ENCODE measurements at regions not wholly inside any gene's neighbourhood (a gene's known extent, or its start where the extent isn't known, plus 50 kb on each side); places are given as distances from the start of the nearest gene placed in this dataset.

DNA sequence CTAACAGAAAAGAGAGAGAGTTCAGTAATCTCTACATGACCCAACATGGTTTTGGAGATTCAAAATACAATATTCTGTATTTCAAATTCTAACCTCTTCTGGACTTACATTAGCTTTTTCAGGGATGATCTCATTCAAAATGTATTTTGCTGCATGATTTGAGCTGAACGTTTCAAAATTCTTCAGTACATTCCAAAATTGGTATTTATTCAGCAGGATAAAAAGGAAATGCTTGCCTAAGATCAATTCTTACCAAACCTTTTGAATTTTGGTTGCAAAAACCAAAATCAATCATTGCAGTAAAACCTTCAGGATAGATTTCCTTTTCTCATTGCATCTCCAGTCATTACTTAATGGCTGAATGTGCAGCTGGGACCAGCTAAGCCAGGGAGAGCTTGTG, 1761.3 kb upstream of the SEL1L start:
- dilution Hi-C loops (cut with MboI; ENCODE audit: extremely low pct_ligation_motif_present, low sequenced_read_pairs), result no loop called here
- POLR2A ChIA-PET, result no interaction called here
- no TSS peak for BruUV-seq (replicated peaks)
- H3K4me2 ChIP-seq (ENCODE audit: insufficient read depth, low read length), result no peak overlapping the region
- TF ChIP-seq MYC (IDR thresholded peaks at IDR 0.05; ENCODE audit: low read depth, low read length) (no peak), EZH2 (IDR thresholded peaks at IDR 0.05; ENCODE audit: borderline replicate concordance, low read depth, low read length, severe bottlenecking) (no peak), POLR2A (IDR thresholded peaks at IDR 0.05; ENCODE audit: low read depth, low read length) (no peak), FOS (IDR thresholded peaks at IDR 0.05; ENCODE audit: borderline replicate concordance, insufficient read depth, low read length) (no peak), POLR2AphosphoS5 (IDR thresholded peaks at IDR 0.05; ENCODE audit: insufficient read depth, low read depth, low read length) (no peak), GATA2 (IDR thresholded peaks at IDR 0.05; ENCODE audit: insufficient read depth, insufficient read length, low read depth, low read length) (no peak), JUN (IDR thresholded peaks at IDR 0.05; ENCODE audit: borderline replicate concordance, insufficient read depth, insufficient read length, low read depth) (no peak)
- TF ChIP-seq, protein P1, sequence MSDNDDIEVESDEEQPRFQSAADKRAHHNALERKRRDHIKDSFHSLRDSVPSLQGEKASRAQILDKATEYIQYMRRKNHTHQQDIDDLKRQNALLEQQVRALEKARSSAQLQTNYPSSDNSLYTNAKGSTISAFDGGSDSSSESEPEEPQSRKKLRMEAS (IDR thresholded peaks at IDR 0.05; ENCODE audit: insufficient read depth, insufficient read length), result no peak
- H3K9ac ChIP-seq (replicated peaks; ENCODE audit: extremely low read depth, insufficient read depth, low read length), result no peak overlapping the region
- FAIRE-seq, result no peak
- H3K9me1 ChIP-seq (replicated peaks; ENCODE audit: control insufficient read depth, extremely low read depth, insufficient read depth, low read length), result peaks cover 3% of the 10 kb centered on the region
- H3K79me2 ChIP-seq (ENCODE audit: control insufficient read depth, insufficient read depth, low read length), result no peaks in the 10 kb centered on the region
- no peaks in the 10 kb centered on the region for H3K4me1 ChIP-seq (ENCODE audit: control insufficient read depth, extremely low read depth, insufficient read depth, low read length)
- H3K4me3 ChIP-seq (replicated peaks in 1 of 3; ENCODE audit: insufficient read depth in 1 of 3, low read depth in 1 of 3, low read length in 3 of 3), result no peak overlapping the region
- intact Hi-C loops (cut with micrococcal nuclease), result no loop called here
- H2AFZ ChIP-seq (ENCODE audit: low read depth, low read length), result no peak overlapping the region
- H3K27me3 ChIP-seq (ENCODE audit: control insufficient read depth in 2 of 2, insufficient read depth in 2 of 2, low read length in 2 of 2), result no peaks in the 10 kb centered on the region
- H4K20me1 ChIP-seq (replicated peaks; ENCODE audit: control insufficient read depth, extremely low read depth, insufficient read depth, low read length), result no peaks in the 10 kb centered on the region
- CTCF ChIA-PET, result interaction anchor here (0.6 kb wide), 1 partner anchor 1559 kb away, joined by 4 read pairs; no protein-coding TSS in a partner anchor
- no peaks in the 10 kb centered on the region for H3K36me3 ChIP-seq (ENCODE audit: control insufficient read depth in 2 of 2, extremely low read depth in 1 of 2, insufficient read depth in 2 of 2, low read length in 2 of 2)
- H3K27ac ChIP-seq (ENCODE audit: insufficient read depth, low read depth, low read length), result no peak overlapping the region
- no peaks in the 10 kb centered on the region for H3K9me3 ChIP-seq (replicated peaks; ENCODE audit: control insufficient read depth, insufficient read depth, low read length)
- DNase-seq (ENCODE audit: low read depth, low spot score), result no peak

DNA sequence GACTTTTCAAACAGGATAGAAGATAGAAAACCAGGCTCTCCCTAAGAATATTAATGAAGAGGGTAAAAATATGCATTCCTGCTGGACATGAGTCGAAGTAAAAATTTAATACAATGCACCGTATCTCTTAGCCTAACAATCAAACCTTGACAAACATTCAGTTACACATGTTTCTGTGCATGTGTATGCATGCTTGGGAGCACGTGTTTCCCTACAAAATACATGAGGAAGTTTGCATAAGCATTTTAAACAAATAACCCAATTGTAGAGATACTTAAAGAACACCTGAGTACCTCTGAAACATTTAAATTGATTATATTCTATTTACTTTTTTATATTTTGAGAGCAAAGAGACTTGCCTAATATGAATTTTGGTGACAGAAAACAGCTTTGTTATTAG, 1763.7 kb upstream of the SEL1L start:
- BruUV-seq (replicated peaks), result no TSS peak
- H3K4me1 ChIP-seq (ENCODE audit: control insufficient read depth, extremely low read depth, insufficient read depth, low read length), result no peaks in the 10 kb centered on the region
- ChIA-PET POLR2A (no interaction called here), CTCF (no interaction called here)
- H3K4me3 ChIP-seq (replicated peaks in 1 of 3; ENCODE audit: insufficient read depth in 1 of 3, low read depth in 1 of 3, low read length in 3 of 3), result no peak overlapping the region
- no peak overlapping the region for H3K4me2 ChIP-seq (ENCODE audit: insufficient read depth, low read length)
- H3K27ac ChIP-seq (ENCODE audit: insufficient read depth, low read depth, low read length), result no peak overlapping the region
- dilution Hi-C loops (cut with MboI; ENCODE audit: extremely low pct_ligation_motif_present, low sequenced_read_pairs), result no loop called here
- H3K36me3 ChIP-seq (ENCODE audit: control insufficient read depth in 2 of 2, extremely low read depth in 1 of 2, insufficient read depth in 2 of 2, low read length in 2 of 2), result no peaks in the 10 kb centered on the region
- no peaks in the 10 kb centered on the region for H3K9me3 ChIP-seq (replicated peaks; ENCODE audit: control insufficient read depth, insufficient read depth, low read length)
- no peaks in the 10 kb centered on the region for H3K9me1 ChIP-seq (replicated peaks; ENCODE audit: control insufficient read depth, extremely low read depth, insufficient read depth, low read length)
- H3K79me2 ChIP-seq (ENCODE audit: control insufficient read depth, insufficient read depth, low read length), result no peaks in the 10 kb centered on the region
- FAIRE-seq, result no peak
- H3K27me3 ChIP-seq (ENCODE audit: control insufficient read depth in 2 of 2, insufficient read depth in 2 of 2, low read length in 2 of 2), result no peaks in the 10 kb centered on the region
- intact Hi-C loops (cut with micrococcal nuclease), result no loop called here
- DNase-seq (ENCODE audit: low read depth, low spot score), result no peak
- TF ChIP-seq MYC (IDR thresholded peaks at IDR 0.05; ENCODE audit: low read depth, low read length) (no peak), JUN (IDR thresholded peaks at IDR 0.05; ENCODE audit: borderline replicate concordance, insufficient read depth, insufficient read length, low read depth) (no peak), FOS (IDR thresholded peaks at IDR 0.05; ENCODE audit: borderline replicate concordance, insufficient read depth, low read length) (no peak), GATA2 (IDR thresholded peaks at IDR 0.05; ENCODE audit: insufficient read depth, insufficient read length, low read depth, low read length) (no peak), EZH2 (IDR thresholded peaks at IDR 0.05; ENCODE audit: borderline replicate concordance, low read depth, low read length, severe bottlenecking) (no peak), POLR2AphosphoS5 (IDR thresholded peaks at IDR 0.05; ENCODE audit: insufficient read depth, low read depth, low read length) (no peak)
- TF ChIP-seq, protein P2, sequence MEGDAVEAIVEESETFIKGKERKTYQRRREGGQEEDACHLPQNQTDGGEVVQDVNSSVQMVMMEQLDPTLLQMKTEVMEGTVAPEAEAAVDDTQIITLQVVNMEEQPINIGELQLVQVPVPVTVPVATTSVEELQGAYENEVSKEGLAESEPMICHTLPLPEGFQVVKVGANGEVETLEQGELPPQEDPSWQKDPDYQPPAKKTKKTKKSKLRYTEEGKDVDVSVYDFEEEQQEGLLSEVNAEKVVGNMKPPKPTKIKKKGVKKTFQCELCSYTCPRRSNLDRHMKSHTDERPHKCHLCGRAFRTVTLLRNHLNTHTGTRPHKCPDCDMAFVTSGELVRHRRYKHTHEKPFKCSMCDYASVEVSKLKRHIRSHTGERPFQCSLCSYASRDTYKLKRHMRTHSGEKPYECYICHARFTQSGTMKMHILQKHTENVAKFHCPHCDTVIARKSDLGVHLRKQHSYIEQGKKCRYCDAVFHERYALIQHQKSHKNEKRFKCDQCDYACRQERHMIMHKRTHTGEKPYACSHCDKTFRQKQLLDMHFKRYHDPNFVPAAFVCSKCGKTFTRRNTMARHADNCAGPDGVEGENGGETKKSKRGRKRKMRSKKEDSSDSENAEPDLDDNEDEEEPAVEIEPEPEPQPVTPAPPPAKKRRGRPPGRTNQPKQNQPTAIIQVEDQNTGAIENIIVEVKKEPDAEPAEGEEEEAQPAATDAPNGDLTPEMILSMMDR (IDR thresholded peaks at IDR 0.05; ENCODE audit: extremely low read depth in 1 of 2, insufficient read depth in 1 of 2, low read depth in 1 of 2, low read length in 2 of 2), result no peak
- TF ChIP-seq, protein P1 (IDR thresholded peaks at IDR 0.05; ENCODE audit: insufficient read depth, insufficient read length), result no peak
- no peak overlapping the region for H2AFZ ChIP-seq (ENCODE audit: low read depth, low read length)
- H4K20me1 ChIP-seq (replicated peaks; ENCODE audit: control insufficient read depth, extremely low read depth, insufficient read depth, low read length), result no peaks in the 10 kb centered on the region
- H3K9ac ChIP-seq (replicated peaks; ENCODE audit: extremely low read depth, insufficient read depth, low read length), result no peak overlapping the region
